GM11168 (cell line): ENCODE measurements at regions not wholly inside any gene's neighbourhood (a gene's known extent, or its start where the extent isn't known, plus 50 kb on each side); places are given as distances from the start of the nearest gene placed in this dataset.
"Not testable (repeated sequence)": the region's sequence is repeated elsewhere in the genome, so short reads cannot be mapped to it uniquely, and the experiment has no call there.

Experiments used
- in situ Hi-C: fragments of 300-500 bp; cut with MboI; formaldehyde crosslinking; loops from one replicate; pipeline ENCODE4 v1.12.0; 2022; ENCODE audit warnings: low sequenced_read_pairs; ENCODE audit not compliant: unreplicated experiment

DNA sequence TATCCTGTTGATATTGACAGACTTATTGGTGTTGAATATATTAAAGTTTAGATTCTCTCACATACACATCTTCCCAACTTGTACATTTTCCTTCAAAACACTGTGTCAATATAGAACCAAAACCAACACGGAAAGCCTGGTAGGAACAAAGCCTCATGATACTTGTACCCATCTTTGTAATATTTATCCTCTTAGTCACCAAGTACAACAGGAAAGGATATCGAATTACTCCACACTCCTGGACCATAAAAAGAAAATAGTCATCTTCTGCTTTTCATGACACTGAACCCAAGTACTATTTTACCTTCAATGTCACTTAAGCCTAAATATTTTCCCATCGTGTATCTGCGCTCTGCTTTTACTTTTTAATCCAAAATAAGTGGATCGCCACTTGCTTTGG is 702.9 kb upstream of the PCDH9 start:
- in situ Hi-C loops, result no loop called here

DNA sequence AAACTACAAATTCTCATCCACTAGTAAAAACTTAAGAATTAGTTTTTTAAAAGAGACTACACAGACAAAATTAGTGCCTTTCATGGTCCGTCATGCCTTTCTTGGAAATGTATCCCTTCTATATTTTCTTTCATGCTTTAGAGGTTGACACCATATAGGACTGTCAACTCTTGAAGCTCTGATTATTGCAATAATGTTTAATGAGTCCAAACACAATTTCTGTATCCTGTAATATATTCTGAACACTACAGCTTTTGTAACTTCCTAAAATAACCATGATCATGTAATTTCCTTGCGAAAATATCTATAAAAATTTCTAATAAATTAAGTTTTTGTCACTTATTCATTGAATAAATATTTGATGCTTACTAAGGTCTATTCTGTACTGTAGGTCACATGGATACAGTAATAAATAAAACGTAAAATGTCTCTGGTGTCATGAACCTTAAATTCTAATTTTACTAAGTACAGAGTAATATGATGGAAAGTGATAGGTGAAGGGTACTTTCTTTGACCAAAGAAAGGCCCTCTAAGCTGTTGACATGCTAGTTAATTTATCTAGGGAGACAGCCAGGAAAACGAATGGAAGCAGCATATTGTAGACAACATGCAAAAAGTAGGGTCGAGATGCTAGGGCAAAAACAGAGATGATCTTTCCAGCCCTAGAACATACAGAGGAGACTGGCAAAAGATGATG is 687.3 kb upstream of the PCDH9 start:
- in situ Hi-C loops, result no loop called here

DNA sequence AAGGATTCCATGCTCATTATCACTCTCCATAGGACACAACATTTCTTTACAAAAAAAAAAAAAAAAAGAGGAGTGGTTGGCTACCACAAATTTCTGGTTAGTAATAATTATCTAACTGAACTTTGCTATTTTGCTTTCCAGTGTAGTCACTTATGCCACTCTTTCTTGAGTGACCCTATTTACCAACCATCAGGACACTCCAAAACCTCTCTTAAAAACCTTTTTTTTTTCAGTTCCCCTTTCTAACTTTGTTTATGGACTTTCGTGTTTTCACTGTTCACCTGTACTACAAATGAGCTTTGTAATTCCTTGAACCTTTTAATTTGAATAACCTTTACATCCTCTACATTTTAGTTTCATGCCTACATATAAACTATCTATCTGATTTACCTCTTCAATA is 686.5 kb upstream of the PCDH9 start:
- in situ Hi-C loops, result no loop called here

DNA sequence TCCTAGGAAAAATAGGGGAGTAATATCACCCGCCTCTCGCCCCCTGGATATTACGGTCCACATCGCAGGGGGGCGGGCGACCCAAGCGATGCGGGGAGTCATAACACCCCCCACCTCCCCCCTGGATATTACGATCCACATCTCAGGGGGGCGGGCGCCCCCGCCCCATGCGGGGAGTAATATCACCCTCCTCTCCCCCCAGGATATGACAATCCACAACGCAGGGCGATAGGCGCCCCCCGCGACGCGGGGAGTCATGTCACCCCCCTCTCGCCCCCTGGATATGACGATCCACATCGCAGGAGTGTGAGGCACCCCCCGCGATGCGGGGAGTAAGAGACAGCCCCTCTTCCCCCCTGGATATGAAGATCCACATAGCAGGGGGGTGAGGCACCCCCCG is 684.4 kb upstream of the PCDH9 start:
- in situ Hi-C loops, result no loop called here

DNA sequence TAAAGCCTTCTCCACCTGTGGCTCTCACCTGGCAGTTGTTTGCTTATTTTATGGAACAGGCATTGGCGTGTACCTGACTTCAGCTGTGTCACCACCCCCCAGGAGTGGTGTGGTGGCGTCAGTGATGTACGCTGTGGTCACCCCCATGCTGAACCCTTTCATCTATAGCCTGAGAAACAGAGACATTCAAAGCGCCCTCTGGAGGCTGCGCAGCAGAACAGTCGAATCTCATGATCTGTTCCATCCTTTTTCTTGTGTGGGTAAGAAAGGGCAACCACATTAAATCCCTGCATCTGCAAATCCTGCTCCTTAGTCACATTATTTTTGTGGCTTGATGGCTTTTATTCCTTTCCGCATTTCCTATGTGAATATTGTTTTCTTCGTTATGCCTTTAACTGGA is 672.8 kb upstream of the PCDH9 start:
- in situ Hi-C loops, result not testable (repeated sequence)

DNA sequence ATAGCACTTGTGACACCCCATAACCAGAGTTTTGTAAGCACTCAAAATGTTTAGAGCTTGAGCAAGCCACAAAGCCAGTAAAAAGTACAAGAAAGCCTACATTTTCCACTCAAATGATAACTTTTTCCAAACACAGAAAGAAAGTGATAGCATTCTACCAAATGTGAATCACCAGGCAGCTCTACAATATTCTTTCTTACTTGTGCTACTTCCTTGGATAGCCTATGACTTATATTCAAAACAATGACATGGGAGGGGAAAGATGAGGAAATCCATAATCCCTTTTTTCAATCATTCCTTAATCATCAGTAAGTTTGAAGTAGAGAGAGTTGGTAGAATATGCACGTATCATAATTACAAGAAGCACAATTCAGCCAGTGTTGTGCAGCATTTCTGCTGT is 650.8 kb upstream of the PCDH9 start:
- in situ Hi-C loops, result no loop called here

DNA sequence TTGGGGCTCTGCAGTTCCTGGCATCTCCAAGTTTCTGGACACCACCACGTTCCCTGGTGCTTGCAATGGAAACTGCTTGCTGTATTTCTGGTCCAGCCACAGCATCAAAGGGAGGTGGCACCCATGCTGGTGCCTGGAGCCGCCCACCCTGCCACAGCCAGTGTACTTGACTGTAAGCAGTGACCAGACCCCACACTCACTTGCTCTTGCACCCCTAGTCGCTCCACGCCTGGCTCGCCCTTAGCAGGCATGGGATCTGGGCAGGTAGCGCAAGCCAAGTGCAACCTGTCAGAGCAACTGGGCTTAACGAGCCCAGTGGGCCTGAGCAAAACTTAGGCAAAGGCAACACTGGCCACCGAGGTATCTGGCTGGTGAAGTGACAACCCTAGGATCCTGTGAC is 648.2 kb upstream of the PCDH9 start:
- in situ Hi-C loops, result no loop called here

DNA sequence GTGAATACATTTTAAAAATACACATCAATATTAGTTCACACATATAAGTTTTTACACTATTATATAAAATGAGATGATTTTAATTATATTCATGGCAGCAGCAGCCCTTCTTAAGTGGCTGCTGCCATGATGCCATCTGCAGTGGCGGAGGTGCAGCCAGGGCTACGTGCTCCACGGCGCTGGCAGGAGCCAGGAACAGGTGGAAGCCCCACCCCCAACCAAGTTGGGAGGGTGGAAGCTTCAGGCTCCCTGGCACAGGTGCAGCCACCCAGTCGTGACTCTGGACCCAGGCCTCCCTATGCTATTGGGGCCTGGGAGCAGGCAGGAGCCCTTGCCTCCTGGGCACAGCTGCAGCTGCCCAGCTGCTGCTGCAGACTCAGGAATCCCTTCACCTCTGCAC is 646.9 kb upstream of the PCDH9 start:
- in situ Hi-C loops, result no loop called here

DNA sequence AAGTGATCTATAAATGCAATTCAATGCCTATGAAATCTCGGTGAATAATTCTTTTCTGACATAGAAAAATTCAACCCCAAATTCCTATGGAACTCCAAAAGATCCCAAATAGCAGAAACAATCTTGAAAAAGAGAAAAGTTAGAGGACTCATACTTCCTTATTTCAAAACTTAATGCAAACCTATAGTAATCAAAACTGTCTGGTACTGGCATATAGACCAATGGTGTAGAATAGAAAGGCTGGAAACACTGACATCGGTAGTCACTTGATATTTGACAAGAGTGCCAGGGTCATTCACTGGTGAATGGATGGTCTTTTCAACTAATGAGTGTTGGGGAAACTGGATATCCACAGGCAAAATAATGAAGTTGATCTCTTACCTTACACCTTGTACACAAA is 637.1 kb upstream of the PCDH9 start:
- in situ Hi-C loops, result no loop called here

DNA sequence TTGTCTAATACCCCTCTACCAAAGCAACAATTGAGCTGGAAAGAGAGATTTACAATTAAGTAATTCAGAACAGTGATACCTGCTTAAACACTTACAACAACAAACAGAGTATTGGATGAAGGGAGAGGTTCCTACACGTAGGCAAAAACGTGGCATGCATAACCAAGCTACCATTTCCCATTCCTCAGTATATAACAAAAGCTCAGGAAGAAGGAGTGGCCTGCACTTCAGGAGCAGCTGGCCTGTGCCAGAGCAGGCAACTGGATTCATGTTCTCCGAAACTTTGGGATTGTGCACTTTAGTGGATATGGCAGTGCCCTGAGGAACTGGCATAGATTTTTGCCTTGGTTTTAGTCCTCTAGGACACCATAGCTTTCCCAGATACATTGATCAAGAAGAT is 630.2 kb upstream of the PCDH9 start:
- in situ Hi-C loops, result no loop called here

DNA sequence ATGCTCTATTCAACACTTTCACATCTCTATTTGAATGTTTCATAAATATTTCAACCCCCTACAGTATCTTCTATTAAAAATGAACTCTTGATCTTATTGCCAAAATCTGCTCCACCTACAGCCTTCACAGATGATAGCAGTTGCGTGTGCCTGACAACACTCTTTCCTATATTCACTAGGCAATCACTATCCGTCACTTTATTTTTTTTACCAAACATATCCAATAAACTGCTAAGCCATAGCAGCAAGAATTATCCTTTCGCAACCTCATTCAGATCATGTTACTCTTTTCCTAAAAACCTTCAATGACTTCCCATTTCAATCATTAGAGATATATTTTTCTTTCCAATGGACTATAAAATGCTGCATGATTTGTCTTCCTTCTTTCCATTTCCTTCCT is 629.8 kb upstream of the PCDH9 start:
- in situ Hi-C loops, result no loop called here

DNA sequence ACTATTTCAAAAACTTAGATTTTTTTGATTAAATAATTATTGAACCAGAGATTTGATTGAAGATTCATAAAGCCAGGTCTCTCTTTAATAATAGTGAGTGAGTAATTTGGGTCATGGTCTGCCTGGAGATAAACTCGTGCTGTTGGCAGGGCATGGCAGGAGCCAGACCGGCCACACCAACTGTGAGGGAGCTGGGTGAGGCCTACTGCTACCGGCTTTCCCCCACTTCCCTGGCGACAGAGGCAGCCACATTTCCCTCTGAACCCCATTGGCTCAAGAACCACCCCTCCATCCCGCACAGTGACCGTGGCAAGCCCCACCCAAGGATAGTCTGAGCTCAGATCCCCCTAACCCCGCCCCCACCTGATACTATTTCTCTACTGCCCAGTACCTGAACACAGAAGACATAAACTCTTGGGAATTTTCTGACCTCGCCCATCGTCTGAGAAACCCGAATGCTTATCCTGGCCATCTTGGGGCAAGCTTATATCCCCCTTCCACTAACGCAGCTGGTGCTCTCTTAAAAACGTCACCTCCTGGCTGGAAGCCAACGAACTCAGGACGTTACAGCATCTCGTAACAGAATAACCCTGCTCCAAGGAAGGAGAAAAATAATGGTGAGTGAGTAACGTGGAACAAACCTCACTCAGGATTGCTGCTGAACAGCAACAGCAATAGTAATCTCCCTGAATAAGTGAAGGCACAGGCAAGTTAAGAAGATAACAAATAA is 627.6 kb upstream of the PCDH9 start:
- in situ Hi-C loops, result no loop called here

DNA sequence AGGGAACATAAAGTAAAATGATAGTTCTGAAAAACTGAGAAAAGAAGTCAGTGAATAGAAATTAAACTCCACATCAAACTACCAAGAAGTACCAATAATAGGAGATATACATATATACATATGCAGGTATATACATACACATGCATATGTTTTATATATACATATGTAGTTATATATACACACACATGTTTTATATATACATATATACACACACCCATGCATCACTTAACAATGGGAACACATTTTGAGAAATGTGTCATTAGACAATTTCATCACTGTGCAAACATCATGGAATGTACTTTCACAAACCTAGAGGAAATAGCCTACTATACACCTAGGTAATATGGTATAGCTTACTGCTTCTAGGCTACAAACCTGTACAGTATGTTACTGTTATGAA is 626.8 kb upstream of the PCDH9 start:
- in situ Hi-C loops, result no loop called here

DNA sequence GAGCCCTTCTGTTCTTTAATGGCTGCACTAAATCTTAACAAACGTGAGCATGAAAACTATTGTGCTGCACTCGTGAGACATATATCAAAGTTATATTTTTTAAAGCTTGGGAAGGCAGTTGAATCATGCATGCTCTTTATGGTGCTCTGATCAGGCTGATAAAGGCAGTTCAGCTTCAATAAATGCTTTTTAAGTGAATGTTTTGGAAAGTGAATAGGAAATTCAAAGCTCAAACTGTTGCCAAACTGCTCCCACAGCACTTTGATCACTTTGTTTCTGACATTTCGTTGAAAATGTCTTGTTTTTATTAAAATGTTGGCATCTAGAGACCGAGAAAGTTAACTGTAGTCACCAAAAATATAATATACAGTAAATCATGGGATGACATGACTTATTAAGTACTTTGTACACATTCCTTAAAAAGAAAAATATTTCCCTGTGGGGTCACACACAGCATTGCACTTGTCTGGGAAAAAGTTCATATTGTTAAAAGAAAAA is 625.7 kb upstream of the PCDH9 start:
- in situ Hi-C loops, result no loop called here

DNA sequence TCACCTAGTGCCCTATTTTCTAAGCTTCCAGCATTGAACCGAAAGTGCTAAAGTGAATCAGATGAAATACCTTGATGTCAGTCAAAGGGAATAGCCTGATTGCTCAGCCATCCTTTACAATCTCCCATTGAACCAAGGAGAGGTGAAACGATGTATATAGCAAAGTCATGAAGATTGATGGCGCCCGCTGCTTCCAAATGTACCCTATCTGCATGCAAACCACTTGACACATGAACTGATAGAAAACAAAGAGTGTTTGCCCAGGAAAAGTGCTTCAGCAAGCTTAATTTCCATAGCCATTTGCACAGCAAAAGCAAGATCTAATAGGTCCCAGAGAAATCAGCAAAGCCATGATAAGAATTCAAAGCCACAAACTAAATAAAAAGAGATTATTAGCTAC is 624.9 kb upstream of the PCDH9 start:
- in situ Hi-C loops, result no loop called here

DNA sequence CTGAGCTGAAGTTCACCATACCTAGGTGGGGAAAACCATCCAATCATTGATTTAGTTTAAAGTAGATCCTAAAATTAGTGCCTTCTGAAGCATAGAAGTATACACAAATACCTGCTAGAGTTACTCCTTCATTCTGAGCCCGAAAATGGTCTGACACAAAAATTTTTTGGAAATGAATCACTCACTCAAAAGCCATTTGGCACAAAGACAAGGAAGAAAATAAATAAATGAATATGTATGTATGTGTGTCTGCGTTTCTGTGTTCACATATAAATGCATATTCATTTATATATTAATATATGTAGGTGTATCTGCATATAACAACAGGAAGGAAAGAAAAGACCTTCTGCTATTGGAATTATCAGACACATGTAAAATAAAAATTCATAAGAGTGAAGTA is 614.4 kb upstream of the PCDH9 start:
- in situ Hi-C loops, result no loop called here

DNA sequence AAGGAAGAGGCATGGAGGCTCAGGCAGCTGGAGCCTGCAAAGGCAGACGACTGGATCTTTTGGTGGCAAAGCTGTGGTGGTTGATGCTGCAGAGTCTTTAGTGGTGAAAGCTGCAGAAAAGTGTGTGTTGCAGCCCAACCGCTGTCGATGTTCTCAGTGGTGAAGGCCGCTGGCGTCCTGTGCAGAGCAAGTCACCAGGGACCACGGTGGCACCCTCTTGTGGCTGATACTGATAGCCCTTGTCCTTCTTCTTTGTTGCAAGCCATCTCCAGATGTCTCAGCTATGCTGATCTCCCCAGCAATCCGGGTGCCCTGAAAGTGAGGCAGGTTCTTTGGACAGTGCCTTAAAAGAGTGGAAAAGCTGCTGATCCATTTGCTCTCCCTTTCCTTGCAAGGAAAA is 610.9 kb upstream of the PCDH9 start:
- in situ Hi-C loops, result no loop called here

DNA sequence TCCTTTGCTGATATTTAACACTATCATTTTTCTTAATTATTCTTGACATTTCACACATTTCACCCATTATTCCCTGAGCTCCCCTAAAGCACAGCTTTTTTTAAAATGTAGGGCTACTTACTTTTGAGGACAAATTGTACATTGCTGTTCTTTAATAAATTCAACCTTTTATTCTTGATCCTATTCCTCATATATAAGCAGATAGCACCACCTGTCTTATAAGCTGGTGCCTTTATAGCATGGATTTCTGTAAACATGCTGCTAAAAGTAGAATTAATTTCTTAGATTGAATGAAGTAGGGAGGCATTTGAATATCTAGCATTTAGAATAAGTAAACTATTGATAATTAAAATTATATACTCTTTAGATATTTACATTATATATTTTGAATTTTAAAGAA is 603.4 kb upstream of the PCDH9 start:
- in situ Hi-C loops, result no loop called here

DNA sequence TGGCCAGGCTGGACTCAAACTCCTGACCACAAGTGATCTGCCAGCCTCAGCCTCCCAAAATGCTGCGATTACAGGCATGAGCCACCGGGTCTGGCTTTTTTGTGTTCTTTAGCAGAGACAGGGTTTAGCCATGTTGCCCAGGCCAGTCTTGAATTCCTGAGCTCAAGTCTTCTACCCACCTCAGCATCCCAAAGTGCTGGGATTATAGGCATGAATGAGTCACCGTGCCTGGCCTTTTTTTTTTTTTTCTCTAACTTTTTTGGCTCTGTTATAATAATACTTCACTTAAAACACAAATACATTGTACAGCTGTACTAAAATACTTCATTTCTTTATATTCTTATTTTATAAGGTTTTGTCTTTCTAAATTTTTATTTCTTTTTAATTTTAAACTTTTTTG is 599.5 kb upstream of the PCDH9 start:
- in situ Hi-C loops, result no loop called here

DNA sequence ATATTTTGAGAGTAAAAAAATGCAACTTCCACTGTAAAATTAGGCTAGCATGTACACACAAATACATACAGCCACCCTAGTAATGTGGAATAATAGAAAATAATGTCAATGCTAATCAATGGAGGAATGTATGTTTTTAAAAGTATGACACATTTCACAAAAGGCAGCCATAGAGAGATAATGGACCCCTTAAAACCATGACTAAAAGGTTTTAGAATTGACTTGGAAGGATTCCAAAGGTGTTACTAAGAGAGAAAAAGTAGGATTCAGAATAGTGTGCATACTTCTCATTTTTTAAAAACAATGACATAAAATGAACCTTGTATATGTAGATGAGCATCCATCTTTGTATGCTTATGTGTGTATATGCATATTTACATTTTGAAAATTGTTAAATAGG is 597.9 kb upstream of the PCDH9 start:
- in situ Hi-C loops, result no loop called here

DNA sequence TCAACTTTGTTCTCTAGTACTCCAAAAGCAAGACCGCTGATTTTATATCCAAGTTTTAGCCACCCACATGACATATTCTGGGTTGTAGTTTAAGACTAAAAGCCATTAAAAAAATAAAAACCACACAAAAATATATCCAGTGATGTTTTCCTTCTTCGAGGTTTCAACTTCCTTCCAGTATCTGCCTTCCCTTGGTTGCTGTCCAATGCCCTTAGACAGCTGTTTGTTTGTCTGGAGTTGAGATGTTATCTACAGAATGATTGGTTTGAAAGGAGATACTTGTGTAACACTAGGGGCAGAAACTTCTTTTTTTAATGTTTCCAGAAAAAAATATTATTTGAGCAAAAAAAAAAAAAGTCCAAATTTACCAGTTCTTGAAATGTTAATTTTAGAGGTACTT is 591.5 kb upstream of the PCDH9 start:
- in situ Hi-C loops, result no loop called here

DNA sequence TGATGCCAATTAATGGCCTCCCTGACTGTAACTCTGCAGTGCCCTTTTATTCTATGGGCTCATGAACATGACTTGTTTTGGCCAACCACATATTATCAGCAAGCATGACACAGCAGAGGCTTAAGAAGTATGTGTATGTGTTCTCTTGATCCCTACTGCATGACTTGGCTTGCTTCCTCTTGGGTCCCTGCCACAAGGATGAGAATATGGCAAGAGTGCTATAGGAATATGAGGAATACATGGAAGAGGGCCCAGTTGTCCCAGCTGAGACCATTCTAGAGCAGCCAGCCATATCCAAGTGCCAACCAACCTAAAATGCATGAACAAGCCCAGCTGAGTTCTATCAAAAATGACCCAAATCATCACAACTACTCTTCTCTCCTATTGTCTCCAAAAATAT is 576.7 kb upstream of the PCDH9 start:
- in situ Hi-C loops, result no loop called here
